ENCODE measurements at regions not wholly inside any gene's neighbourhood (a gene's known extent, or its start where the extent isn't known, plus 50 kb on each side); places are given as distances from the start of the nearest gene placed in this dataset.

GRCh38 chr22:47705350-47705749, 942.9 kb downstream of the TBC1D22A start:
- ATAC-seq, result no peak
- TF ChIP-seq TCF4 (CRISPR knock-in tag; IDR thresholded peaks at IDR 0.05; ENCODE audit: borderline replicate concordance) (no peak), POU6F1 (CRISPR knock-in tag; IDR thresholded peaks at IDR 0.05; ENCODE audit: borderline replicate concordance, low read depth) (no peak), TOX (CRISPR knock-in tag; IDR thresholded peaks at IDR 0.05; ENCODE audit: borderline replicate concordance) (no peak), ZNF70 (CRISPR knock-in tag; IDR thresholded peaks at IDR 0.05) (no peak), OSR1 (CRISPR knock-in tag; IDR thresholded peaks at IDR 0.05) (no peak), CREB5 (CRISPR knock-in tag; IDR thresholded peaks at IDR 0.05; ENCODE audit: low read depth) (no peak)

GRCh38 chr22:47698906-47699305, 936.5 kb downstream of the TBC1D22A start:
- no peak for TF ChIP-seq ZNF70 (CRISPR knock-in tag; IDR thresholded peaks at IDR 0.05)
- TF ChIP-seq CSRNP3 (CRISPR knock-in tag; IDR thresholded peaks at IDR 0.05), result no peak
- no peak for TF ChIP-seq RARB (CRISPR knock-in tag; IDR thresholded peaks at IDR 0.05)
- TF ChIP-seq TSHZ2 (CRISPR knock-in tag; IDR thresholded peaks at IDR 0.05), result no peak
- no peak for ATAC-seq

- TF ChIP-seq GLIS3 (CRISPR knock-in tag; IDR thresholded peaks at IDR 0.05) (no peak), BACH2 (CRISPR knock-in tag; IDR thresholded peaks at IDR 0.05; ENCODE audit: borderline replicate concordance) (no peak), ZNF565 (CRISPR knock-in tag; conservative IDR thresholded peaks at IDR 0.05; ENCODE audit: low read depth) (no peak), ARNTL (CRISPR knock-in tag; IDR thresholded peaks at IDR 0.05; ENCODE audit: borderline replicate concordance, low read depth) (no peak), TSHZ2 (CRISPR knock-in tag; IDR thresholded peaks at IDR 0.05) (no peak), TCF4 (CRISPR knock-in tag; IDR thresholded peaks at IDR 0.05; ENCODE audit: borderline replicate concordance) (no peak), OSR1 (CRISPR knock-in tag; IDR thresholded peaks at IDR 0.05) (no peak), CREB5 (CRISPR knock-in tag; IDR thresholded peaks at IDR 0.05; ENCODE audit: low read depth) (no peak), RARB (CRISPR knock-in tag; IDR thresholded peaks at IDR 0.05) (no peak), ZC3H10 (CRISPR knock-in tag; IDR thresholded peaks at IDR 0.05) (no peak), CSDC2 (CRISPR knock-in tag; IDR thresholded peaks at IDR 0.05) (no peak), POU6F1 (CRISPR knock-in tag; IDR thresholded peaks at IDR 0.05; ENCODE audit: borderline replicate concordance, low read depth) (no peak), ZFP30 (CRISPR knock-in tag; IDR thresholded peaks at IDR 0.05) (no peak), PPARA (CRISPR knock-in tag; IDR thresholded peaks at IDR 0.05; ENCODE audit: borderline replicate concordance) (no peak), PATZ1 (CRISPR knock-in tag; IDR thresholded peaks at IDR 0.05; ENCODE audit: borderline replicate concordance) (no peak), ISL1 (CRISPR knock-in tag; IDR thresholded peaks at IDR 0.05) (no peak), ZNF8 (CRISPR knock-in tag; IDR thresholded peaks at IDR 0.05) (no peak), TOX (CRISPR knock-in tag; IDR thresholded peaks at IDR 0.05; ENCODE audit: borderline replicate concordance) (no peak), ZFP3 (CRISPR knock-in tag; IDR thresholded peaks at IDR 0.05) (no peak), ESRRG (CRISPR knock-in tag; IDR thresholded peaks at IDR 0.05) (no peak)
- ATAC-seq, result no peak
Measured at GRCh38 chr22:47697861-47698260, 935.4 kb downstream of the TBC1D22A start.

All from SK-N-SH treated with all-trans-retinoic acid at 6 μM for 48 hours (cell line).